Nucleus accumbens (tissue), 56 donors: ENCODE measurements at regions not wholly inside any gene's neighbourhood (a gene's known extent, or its start where the extent isn't known, plus 50 kb on each side); places are given as distances from the start of the nearest gene placed in this dataset.

ENCODE experiments used
- DNase-seq, 56 donors: peaks; one replicate each; lab custom pipeline; 2025; lab: John Stamatoyannopoulos, UW

DNA sequence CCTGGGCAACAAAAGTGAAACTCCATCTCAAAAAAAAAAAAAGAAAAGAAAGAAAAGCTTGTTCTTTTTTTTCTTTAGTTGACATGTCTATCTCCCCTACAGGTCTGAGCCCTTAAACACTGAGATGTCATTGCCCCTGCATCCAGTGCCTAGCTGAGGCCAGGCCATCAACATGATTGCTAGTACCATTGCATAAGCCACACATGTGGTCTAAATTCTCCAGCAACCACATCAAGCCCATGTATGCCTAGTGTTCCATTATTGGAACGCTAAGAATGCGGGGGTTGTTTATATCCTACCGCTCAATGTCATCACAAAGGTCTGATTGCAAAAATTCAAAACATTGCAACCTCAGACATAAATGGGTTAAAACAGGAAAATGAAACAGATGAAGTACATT, 62.7 kb downstream of the NPTX2 start:
- DNase-seq, result no peak

DNA sequence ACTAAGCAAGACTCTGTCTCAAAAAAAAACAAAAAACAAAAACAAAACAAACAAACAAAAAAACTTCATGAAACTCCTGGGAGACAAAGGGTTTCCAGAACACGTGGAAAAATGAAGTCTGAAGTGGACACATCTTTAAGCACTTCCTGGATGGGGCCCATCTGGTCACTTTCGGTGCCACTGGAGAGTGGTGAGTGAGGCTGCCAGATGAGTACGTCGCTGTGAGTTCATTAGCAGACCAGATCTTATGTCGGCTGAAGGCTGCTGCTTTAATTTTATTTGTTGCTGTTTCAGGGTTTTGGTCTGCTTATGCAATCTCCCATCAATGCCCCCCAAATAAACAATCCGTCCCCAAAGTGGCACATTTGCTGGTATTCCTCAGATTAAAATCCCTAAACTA, 64.4 kb downstream of the NPTX2 start:
- no peak for DNase-seq

DNA sequence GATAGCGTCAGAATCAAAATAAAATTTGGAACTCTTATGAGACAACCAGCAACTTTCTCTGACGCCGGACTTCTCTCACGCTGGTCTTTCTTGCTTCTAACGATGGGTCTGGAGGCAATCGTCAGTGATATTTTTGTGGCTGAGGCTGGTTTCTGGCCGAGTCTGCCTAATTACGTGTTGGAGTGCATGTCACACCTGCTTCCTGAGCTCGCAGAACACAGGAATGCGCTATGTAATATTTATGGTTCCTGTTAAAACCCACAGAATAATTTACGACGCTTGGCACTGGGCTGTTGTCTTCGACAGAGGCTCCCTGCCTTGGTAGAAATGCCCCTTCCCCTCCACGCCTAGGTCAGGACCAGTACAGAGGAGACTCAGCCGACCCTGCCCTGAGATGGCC, 64.9 kb downstream of the NPTX2 start:
- DNase-seq, result no peak

DNA sequence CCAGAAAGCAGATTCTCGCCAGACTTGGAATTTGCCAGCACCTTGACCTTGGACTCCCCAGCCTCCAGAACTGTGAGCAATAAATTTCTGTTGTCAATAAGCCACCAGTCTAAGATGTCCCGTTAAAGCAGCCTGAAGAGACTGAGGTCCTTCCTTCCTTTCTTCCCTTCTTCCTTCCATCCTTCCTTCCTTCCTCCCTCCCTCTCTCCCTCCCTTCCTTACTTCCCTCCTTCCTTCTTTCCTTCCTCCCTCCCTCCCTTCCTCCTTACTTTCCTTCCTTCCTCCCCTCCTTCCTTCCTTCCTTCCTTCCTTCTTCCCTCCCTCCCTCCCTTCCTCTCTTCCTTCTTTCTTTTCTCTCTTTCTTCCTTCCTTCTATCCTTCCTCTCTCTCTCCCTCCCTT, 66.4 kb downstream of the NPTX2 start:
- no peak for DNase-seq

DNA sequence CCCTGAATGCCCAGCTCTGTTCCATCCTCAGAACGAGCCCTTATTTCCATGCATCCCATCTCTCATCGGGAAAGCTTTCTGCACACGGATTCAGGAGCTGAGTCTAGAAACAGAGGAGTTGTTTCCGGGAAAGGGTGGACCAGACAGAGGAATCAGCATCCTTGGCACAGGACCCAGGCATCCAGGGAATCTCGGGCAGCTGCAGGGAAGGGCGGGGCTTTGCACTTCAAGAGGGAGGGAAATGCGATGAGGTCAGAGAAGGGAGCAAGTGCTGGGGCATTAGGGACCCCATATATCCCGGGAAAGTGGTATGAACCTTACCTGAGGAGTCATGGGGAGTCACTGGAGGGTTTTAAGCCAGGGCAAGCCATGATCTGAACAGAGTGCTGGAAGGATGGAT, 68.5 kb downstream of the NPTX2 start:
- no peak for DNase-seq

DNA sequence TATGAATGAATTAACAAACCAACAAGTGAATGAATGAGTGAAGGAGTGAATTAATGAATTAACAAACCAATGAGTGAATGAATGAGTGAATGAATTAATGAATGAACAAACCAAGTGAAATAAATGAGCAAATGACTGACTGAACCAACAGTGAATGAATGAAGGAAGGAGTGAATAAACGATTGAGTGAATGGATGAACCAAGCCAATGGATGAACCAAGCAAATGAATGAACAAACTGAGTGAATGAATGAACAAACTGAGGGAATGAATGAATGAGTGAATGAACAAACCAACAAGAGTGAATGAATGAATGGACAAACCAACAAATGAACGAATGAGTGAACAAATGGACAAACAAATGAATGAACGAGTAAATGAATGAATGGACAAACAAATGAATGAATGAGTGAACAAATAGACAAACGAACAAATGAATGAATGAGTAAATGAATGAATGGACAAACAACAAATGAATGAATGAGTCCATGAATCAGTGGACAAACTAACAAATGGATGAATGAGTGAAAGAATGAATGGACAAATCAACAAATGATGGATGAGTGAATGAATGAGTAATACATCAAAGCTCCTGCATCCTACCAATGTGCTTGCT, 69.5 kb downstream of the NPTX2 start:
- no peak for DNase-seq

DNA sequence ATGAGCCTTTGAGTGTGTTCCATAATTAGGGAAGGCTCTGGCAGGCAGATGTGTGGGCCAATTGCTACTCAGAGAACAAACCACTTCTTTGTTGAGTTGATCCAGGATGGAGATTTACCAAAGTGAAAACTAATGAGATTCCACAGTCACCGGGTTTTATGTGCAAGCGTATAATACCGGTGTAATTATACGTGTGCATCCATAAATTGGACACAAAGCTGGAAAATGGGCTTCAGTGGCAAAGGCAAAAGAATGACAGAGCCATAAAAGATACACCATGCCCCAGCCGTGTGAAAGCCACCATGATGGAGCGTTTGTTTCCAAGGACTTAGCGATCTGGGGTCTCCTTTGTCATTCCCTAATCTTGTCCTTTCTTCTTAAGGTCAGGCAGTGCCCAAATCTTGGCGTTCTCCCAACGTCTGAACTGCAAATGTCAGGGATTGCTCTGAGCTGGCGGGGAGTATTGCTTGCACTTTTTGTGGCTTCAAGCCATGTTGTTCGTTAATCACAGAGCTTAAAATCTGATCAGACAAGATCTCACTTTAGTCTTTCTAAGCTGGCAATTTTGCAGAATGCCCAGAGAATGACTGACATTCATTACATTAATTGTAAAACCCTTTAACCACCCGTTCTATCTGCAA, 70.1 kb downstream of the NPTX2 start:
- peak in 7 of 56 donors; percentile 2 to 12 (median 7) for DNase-seq

DNA sequence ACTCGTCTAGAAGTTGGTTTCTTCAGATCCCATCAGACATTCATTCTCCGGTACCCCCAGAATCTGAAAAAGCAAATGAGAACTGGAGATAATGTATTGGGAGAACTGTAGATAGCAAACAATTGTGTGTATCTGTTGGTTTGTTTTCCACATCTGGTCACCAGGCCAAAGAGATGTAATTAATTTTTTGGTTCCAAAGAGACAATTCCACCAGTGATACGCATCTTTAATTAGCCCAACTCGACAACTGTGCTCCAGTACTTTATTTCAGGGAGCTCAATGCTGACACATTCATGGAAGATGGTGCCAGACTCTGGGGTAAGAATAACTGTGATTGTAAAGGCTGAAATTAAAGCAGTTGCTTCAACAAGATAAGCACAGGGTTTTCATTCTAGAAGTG, 74.5 kb downstream of the NPTX2 start:
- DNase-seq, result no peak

DNA sequence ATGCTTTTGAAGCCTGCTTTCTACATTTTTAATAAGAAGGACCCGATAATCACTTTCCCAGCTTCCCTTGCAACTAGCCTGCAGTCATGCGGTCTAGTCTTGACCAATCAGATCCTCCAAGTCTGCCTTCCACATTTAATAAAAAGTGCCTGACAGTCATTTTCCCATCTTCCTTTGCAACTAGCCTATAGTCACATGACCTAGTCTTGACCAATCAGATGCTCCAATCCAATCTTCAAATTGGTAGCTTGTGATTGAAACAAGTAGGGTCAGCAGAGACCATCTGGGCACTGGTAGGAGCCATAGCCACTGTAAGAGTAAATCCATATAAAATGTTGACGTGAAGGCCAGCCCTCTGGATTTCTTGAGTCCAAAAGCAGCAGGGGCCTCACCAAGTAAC, 80.0 kb downstream of the NPTX2 start:
- no peak for DNase-seq

DNA sequence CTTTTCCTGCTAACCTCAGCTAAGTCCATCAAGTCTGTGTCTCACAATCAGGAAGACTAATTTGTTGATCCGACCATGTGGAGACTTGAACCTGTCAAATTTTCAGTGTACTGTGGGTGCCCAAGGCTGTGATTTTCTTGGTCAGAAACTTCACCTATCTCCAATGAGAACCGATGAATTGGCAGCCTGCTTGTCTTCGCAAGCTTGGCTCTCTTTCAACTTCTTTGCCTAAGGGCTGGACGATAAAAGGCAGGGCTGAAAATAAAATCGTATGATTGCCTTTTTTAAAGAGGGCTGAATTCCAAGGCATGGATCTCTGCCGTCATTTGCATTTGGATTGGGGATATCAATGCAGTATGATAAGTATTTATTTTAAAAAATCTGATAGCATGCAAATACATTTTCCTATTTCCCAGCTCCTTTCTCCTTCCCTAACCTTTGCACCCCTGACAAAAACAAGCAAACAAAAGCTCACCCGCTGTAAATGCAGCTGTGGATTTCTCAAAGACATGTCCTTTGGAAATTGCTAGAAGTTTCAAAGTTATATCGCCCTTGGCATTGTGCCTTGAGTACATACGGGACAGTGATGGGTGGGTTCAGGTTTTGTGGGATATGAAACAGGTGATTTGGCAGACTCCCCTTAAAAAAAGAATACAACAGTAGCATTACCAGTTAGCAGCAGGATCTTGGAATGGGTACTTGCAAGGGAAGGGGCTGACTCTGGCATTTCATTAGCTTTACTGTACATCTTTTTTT, 80.6 kb downstream of the NPTX2 start:
- no peak for DNase-seq

DNA sequence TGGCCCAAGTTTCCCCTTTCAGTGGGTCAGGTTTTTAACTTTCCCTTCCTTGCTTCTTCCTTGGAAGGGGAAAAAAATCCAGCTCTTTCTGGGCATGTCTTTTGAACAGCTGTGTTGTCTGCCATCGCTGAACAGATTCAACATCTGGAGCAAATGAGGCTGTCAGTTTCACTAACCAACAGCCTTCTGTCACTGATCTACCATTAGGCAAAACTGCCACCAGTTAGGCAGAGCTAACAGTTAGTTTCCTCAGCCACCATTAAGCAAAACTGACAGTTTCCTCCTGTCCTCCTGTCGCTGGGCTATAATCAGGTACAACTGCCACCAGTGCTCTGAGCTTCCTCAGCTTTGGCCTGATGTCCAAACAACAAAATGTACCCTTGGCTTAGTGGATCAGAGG, 81.9 kb downstream of the NPTX2 start:
- DNase-seq, result no peak

DNA sequence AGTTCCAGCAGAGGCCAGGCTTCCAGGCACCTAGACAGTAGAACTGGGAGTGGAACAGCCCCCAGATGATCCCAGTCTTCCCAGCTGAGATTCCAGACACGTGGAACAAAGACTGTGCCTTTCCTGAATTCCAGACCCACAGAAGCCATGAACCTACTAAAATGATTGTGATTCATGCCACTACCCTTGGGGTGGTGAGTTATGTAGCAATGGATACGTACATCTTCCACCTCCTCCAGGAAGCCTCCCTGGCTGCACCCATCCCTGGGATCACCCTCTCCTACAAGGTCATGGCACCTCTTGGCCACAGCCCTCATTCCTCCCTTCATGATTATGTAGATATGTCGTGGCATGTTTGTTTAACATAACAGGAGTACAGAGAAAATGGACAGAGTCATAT, 83.4 kb downstream of the NPTX2 start:
- no peak for DNase-seq

DNA sequence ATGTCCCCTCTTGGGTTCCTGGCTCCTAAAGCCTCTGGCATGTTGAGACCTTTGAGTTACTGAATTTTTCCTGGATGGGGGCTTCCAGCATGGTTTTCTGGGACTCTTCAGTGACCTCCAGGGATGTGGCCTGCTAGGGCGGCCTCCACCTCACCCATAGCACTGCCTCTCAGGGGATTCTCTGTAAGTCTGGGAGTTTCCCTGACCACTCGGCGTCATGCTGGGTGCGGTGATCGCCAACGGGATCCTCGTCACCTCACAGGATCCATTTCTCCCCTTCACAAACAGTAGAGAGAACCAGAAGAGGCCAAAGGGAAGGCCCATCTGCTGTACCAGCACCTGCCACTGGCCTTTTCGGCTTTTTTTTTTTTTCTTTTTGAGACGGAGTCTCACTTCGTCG, 84.3 kb downstream of the NPTX2 start:
- DNase-seq, result no peak

DNA sequence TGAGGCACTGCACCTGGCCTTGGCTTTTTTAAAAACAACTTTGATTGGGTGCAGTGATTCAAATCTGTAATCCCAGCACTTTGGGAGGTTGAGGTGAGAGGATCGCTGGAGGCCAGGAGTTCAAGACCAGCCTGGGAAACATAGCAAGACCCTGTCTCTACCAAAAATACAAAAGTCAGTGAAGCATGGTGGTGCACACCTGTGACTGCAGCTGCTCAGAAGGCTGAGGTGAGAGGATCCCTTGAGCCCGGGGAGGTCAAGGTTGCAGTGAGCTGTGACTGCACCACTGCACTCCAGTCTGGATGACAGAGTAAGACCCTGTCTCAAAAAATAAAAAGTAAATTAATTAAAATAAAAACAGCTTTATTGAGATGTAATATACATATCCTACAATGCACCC, 84.9 kb downstream of the NPTX2 start:
- DNase-seq, result no peak

DNA sequence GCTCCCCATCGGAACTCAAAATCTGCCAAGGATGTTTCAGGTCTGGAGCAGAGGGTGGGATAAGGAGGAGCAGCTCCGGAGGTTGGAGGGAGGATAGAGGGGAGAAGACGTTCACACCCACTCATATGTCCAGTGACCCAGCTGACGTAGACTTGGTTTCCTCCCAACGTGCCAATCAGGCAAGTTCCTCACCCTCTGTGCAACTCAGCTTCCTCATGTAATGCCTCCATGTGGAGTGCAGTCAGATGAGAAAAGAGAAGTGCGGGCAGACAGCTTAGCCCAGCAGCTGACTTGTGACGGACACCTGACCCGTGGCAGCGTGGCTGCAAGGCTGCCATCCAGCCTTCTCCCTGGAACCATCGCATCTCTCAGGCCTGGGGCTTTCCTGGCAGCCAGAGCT, 86.8 kb downstream of the NPTX2 start:
- DNase-seq, result no peak

DNA sequence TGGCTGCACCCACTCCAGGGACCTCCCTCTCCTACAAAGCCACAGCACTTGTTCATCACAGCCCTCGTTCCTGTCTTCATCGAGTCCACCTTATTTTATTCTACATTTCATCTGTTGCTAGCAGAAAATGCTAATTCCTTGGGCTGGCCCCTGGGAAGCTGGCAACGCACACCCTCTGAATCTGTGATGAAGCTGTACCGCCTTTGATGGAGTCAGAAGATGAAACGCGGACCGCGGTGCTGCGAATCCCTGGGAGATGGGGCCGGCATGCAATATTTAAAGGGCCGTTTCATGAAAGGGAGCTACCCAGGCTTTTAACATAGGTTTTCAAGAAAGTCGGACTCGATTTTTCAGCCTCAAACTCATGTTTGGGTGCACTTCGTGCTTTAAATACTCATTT, 88.5 kb downstream of the NPTX2 start:
- no peak for DNase-seq

DNA sequence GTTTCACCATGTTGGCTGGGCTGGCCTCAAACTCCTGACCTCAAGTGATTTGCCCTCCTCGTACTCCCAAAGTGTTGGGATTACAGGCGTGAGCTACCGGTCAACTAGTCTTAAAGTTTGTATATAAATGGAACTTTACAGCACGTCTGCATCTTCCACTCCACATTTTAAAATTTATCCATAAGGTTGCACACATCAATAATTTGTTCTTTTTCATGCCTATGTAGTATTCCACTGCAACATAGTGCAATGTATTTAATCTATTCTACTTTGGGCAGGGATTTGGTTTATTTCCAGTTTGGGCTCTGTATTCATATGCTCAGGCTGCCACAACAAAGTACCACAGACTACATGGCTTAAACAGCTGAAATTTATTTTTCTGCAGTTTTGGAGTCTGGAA, 90.0 kb downstream of the NPTX2 start:
- no peak for DNase-seq

DNA sequence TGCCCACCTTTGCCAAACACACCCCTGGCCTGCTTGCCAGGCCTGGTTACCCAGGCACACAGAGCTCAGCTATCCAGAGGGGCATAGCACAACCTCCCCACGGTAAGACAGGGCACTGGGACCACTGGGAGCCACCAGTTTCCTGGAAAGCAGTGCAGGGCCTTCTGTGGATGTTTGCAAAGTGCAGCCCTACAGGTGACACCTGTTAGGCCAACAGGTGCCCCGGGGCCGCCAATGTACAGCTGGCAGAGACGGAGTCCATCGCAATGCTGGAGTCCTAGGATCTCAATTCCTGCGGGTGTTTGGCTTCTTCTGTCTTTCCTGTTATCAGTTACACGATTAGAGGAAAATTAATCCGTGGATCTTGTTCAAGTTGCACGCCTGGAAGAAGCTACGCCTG, 94.9 kb downstream of the NPTX2 start:
- no peak for DNase-seq

DNA sequence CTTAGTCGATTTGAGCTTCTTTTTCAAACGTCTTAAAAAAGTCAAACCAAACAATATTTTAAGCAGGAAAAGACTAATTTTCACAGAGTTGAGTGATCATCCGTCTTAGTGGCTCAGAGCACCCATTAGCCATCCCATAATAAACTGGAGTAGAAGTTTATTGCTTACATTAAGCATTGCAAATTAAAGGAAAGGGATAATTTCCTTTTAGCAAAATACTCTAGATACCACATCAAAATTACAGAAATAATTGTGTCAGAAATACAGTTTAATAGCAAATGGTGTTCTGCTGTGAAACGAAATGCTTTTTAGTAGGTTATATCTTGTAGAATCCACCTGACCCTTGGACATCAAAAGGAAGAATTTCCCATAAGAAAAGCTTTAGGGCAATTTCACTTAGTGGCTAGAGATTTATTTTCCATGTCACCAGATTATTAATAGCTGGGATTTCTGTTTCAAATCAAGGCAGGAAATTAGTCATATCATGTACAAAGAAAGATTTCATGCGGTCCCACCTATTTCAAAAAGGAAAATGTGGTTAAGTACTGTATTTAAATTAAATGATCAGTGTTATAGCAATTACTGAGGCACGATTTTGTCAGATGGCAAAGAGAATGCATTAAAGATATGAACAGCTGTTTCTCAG, 96.2 kb downstream of the NPTX2 start:
- no peak for DNase-seq

DNA sequence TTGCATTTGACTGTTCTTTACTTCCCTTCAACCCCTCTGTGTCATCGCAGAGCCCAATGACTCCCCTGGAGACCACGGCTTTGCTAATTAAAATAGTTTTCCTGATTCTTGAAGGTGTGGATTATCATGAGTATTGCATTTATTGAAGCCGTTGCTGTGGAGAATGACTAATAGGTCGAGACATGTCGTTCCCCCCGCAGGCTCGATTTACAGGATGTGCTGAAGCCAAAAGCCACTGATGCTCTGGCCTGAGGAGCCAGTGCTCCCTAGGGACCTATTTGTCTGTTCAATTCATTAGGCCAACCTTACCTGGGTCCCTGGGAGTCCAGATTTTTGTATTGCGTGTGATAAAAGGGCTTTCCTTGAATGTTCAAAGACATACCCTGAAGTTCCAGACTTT, 102.3 kb downstream of the NPTX2 start:
- DNase-seq, result no peak

DNA sequence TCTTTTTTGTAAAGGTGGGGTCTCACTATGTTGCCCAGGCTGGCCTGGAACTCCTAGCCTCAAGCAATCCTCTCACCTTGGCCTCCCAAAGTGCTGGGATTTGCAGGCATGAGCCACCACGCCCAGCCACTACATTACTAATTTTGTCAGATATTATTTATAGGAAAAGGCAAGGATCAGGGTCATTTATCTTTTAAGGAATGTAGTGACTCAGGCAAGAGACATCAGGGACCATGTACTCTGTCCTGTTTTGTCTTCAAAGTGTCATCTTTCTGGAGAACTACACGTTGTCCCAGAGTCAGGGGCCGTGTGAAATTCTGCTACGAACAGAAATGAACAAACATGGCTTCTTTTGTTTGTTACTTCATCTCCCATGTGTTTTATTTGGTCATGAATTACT, 105.3 kb downstream of the NPTX2 start:
- no peak for DNase-seq

DNA sequence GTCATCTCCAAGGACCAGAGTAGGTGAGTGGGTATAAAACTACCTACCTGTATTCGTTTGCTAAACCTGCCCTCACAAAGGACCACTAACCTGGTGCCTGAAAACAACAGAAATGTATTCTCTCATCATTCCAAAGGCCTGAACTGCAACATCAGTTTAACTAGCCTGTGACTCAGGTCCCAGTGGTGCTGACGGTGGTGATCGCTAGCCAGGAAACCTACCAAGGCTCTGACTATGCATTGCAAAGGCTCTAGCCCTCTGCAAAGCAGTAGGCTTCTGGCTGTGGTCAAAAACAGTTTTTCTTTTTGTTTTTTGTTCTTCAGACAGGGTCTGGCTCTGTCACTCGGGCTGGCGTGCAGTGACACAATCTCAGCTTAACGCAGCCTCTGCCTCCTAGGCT, 107.5 kb downstream of the NPTX2 start:
- DNase-seq, result no peak
